SK-N-SH treated with all-trans-retinoic acid at 6 μM for 48 hours (cell line): ENCODE measurements at regions not wholly inside any gene's neighbourhood (a gene's known extent, or its start where the extent isn't known, plus 50 kb on each side); places are given as distances from the start of the nearest gene placed in this dataset.

ENCODE experiments used
- ATAC-seq: fragments of 200-7000 bp; cut with Tn5 transposase; 3 replicates; pipeline ENCODE4 v1.9.1; 2020; ENCODE audit warnings: mild to moderate bottlenecking, moderate library complexity
- ARNTL ChIP-seq: fragments of 450-650 bp; formaldehyde crosslinking; IDR thresholded peaks from 2 replicates; pipeline ENCODE4 v1.5.0; 2020; ENCODE audit warnings: low read depth, mild to moderate bottlenecking, moderate library complexity, borderline replicate concordance
- BACH2 ChIP-seq: fragments of 250-450 bp; sonication (Bioruptor Pico); IDR thresholded peaks from 2 replicates; pipeline ENCODE4 v1.9.0; 2021; ENCODE audit warnings: mild to moderate bottlenecking, borderline replicate concordance
- CREB5 ChIP-seq: fragments of 250-450 bp; sonication (Bioruptor Pico); IDR thresholded peaks from 2 replicates; pipeline ENCODE4 v1.5.1; 2020; ENCODE audit warnings: low read depth, mild to moderate bottlenecking, moderate library complexity
- CSDC2 ChIP-seq: fragments of 250-450 bp; sonication (Bioruptor Pico); IDR thresholded peaks from 2 replicates; pipeline ENCODE4 v1.5.0; 2020; ENCODE audit warnings: mild to moderate bottlenecking, moderate library complexity
- CSRNP3 ChIP-seq: fragments of 250-450 bp; sonication (Bioruptor Pico); IDR thresholded peaks from 2 replicates; pipeline ENCODE4 v1.5.1; 2021; ENCODE audit warnings: mild to moderate bottlenecking, moderate library complexity
- GLIS3 ChIP-seq: fragments of 250-450 bp; sonication (Bioruptor Pico); IDR thresholded peaks from 2 replicates; pipeline ENCODE4 v1.5.0; 2020; ENCODE audit warnings: mild to moderate bottlenecking, moderate library complexity
- ISL1 ChIP-seq: fragments of 250-450 bp; sonication (Bioruptor Pico); IDR thresholded peaks from 2 replicates; pipeline ENCODE4 v2.1.2; 2022; ENCODE audit warnings: mild to moderate bottlenecking, moderate library complexity
- POU6F1 ChIP-seq: fragments of 250-450 bp; sonication (Bioruptor Pico); IDR thresholded peaks from 2 replicates; pipeline ENCODE4 v1.8.0; 2021; ENCODE audit warnings: low read depth, mild to moderate bottlenecking, moderate library complexity, borderline replicate concordance
- PPARA ChIP-seq: fragments of 250-450 bp; sonication (Bioruptor Pico); IDR thresholded peaks from 2 replicates; pipeline ENCODE4 v1.5.0; 2020; ENCODE audit warnings: mild to moderate bottlenecking, borderline replicate concordance
- RARB ChIP-seq: fragments of 250-450 bp; sonication (Bioruptor Pico); IDR thresholded peaks from 2 replicates; pipeline ENCODE4 v1.8.0; 2021; ENCODE audit warnings: mild to moderate bottlenecking, moderate library complexity
- TCF4 ChIP-seq: fragments of 250-450 bp; sonication (Bioruptor Pico); IDR thresholded peaks from 2 replicates; pipeline ENCODE4 v1.8.0; 2021; ENCODE audit warnings: mild to moderate bottlenecking, moderate library complexity, borderline replicate concordance
- TOX ChIP-seq: fragments of 250-450 bp; sonication (Bioruptor Pico); IDR thresholded peaks from 2 replicates; pipeline ENCODE4 v1.8.0; 2021; ENCODE audit warnings: mild to moderate bottlenecking, moderate library complexity, borderline replicate concordance
- TSHZ2 ChIP-seq: fragments of 250-450 bp; sonication (Bioruptor Pico); IDR thresholded peaks from 2 replicates; pipeline ENCODE4 v1.5.0; 2020; ENCODE audit warnings: mild to moderate bottlenecking, moderate library complexity
- ZC3H10 ChIP-seq: fragments of 250-450 bp; sonication (Bioruptor Pico); IDR thresholded peaks from 2 replicates; pipeline ENCODE4 v1.5.1; 2021; ENCODE audit warnings: mild to moderate bottlenecking, moderate library complexity
- ZFP3 ChIP-seq: fragments of 250-450 bp; sonication (Bioruptor Pico); IDR thresholded peaks from 2 replicates; pipeline ENCODE4 v1.5.0; 2020; ENCODE audit warnings: mild to moderate bottlenecking, moderate library complexity
- ZFP30 ChIP-seq: fragments of 450-650 bp; formaldehyde crosslinking; IDR thresholded peaks from 2 replicates; pipeline ENCODE4 v1.5.0; 2022; ENCODE audit warnings: mild to moderate bottlenecking, moderate library complexity
- ZNF565 ChIP-seq: fragments of 450-650 bp; formaldehyde crosslinking; conservative IDR thresholded peaks from 2 replicates; pipeline ENCODE4 v1.5.0; 2020; ENCODE audit warnings: low read depth, mild to moderate bottlenecking, moderate library complexity
- ZNF70 ChIP-seq: fragments of 450-650 bp; formaldehyde crosslinking; IDR thresholded peaks from 2 replicates; pipeline ENCODE4 v1.5.0; 2020; ENCODE audit warnings: mild to moderate bottlenecking, moderate library complexity
- ZNF8 ChIP-seq: fragments of 450-650 bp; formaldehyde crosslinking; IDR thresholded peaks from 2 replicates; pipeline ENCODE4 v1.5.0; 2020; ENCODE audit warnings: mild to moderate bottlenecking, moderate library complexity

GRCh38 chr18:40993363-40993762, 961.7 kb upstream of the PIK3C3 start (continued):
- no peak for TF ChIP-seq POU6F1
- TF ChIP-seq CSDC2 (CRISPR knock-in tag), result no peak
- TF ChIP-seq CSRNP3 (CRISPR knock-in tag), result no peak
- no peak for TF ChIP-seq ZNF565 (CRISPR knock-in tag)
- no peak for TF ChIP-seq TOX (CRISPR knock-in tag)
- TF ChIP-seq TCF4 (CRISPR knock-in tag), result no peak
- TF ChIP-seq CREB5 (CRISPR knock-in tag), result no peak

GRCh38 chr18:40987581-40987980, 967.5 kb upstream of the PIK3C3 start:
- ATAC-seq, result no peak
- no peak for TF ChIP-seq CREB5 (CRISPR knock-in tag)
- TF ChIP-seq ZNF70 (CRISPR knock-in tag), result no peak
- no peak for TF ChIP-seq TOX (CRISPR knock-in tag)
- TF ChIP-seq ZFP3 (CRISPR knock-in tag), result no peak
- no peak for TF ChIP-seq GLIS3 (CRISPR knock-in tag)
- no peak for TF ChIP-seq POU6F1
- no peak for TF ChIP-seq PPARA (CRISPR knock-in tag)
- no peak for TF ChIP-seq RARB (CRISPR knock-in tag)
- no peak for TF ChIP-seq CSRNP3 (CRISPR knock-in tag)
- no peak for TF ChIP-seq ZFP30 (CRISPR knock-in tag)
- TF ChIP-seq TCF4 (CRISPR knock-in tag), result no peak
- no peak for TF ChIP-seq ISL1
- TF ChIP-seq ZNF8 (CRISPR knock-in tag), result no peak
- TF ChIP-seq TSHZ2 (CRISPR knock-in tag), result no peak
- TF ChIP-seq, all 23 proteins: peak for 0

- no peak for ATAC-seq
- TF ChIP-seq CSRNP3 (CRISPR knock-in tag) (no peak), ZC3H10 (no peak), BACH2 (no peak), ISL1 (no peak), ZNF70 (CRISPR knock-in tag) (no peak), CSDC2 (CRISPR knock-in tag) (no peak), ZNF8 (CRISPR knock-in tag) (no peak), TSHZ2 (CRISPR knock-in tag) (no peak), ARNTL (CRISPR knock-in tag) (no peak)
These were observed 969.6 kb upstream of the PIK3C3 start for GRCh38 chr18:40985436-40985835.
